Dedifferentiated amniotic fluid mesenchymal stem cell (primary cell): ENCODE measurements at regions not wholly inside any gene's neighbourhood (a gene's known extent, or its start where the extent isn't known, plus 50 kb on each side); places are given as distances from the start of the nearest gene placed in this dataset.

ENCODE experiments used
- DNase-seq: peaks from one replicate; pipeline ENCODE4 v3.0.0-alpha.2; 2016; ENCODE audit errors: extremely low spot score

DNA sequence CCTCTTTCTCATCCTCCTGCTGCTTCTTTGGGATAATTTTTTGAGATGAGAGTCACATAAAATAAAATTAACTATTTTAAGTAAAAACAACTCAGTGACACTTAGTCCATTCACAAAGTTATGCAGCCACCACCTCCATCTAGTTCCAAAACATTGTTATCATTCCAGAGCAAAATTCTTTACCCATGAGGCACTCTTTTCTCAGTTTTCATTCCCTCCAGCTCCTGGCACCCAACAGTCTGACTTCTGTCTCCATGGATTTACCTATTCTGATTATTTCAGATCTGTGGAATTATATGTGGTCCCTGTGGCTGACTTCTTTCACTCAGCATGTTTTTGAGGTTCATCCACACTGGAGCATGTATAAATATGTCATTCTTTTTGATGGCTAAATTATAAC, 239.9 kb upstream of the DYNLRB2 start:
- DNase-seq: peak; percentile 49

DNA sequence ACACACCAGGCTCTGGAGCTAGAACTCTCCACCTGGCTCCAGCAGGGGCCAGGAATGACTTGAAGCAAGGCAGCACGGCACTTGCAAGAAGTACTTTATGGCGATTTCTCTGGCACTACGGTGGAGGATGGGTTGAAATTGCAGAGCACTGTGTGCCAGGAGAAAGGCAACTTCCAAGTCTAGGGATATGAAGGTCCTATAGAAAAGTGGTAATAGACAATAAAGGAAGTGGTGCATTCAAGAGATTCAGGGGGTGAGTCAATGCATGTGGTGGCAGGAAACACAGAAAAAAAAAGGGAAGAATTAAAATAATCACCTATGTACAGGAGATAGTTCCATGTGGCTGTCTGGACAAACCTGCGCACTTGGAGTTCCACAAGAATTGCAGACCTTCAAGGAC, 240.3 kb upstream of the DYNLRB2 start:
- no peak for DNase-seq

DNA sequence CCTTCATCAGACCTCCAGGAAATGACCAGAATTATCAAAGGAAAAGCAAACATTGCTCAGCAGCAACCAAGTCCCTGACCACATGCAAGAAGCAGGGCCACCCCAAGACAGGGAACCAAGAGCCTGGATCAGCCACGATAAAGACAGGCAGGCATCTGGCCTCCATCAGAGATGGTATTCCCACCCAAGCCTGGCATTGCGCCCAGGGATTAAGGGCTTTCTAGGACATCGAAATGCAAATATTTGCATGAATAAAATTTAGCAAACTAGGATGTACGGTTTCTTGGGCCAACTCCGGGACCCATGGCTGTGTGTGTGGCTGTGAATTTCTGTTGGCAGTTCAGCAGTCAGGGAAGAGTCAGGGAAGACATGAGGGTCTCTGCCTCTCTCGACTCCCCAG, 241.4 kb upstream of the DYNLRB2 start:
- DNase-seq: peak; percentile 61

DNA sequence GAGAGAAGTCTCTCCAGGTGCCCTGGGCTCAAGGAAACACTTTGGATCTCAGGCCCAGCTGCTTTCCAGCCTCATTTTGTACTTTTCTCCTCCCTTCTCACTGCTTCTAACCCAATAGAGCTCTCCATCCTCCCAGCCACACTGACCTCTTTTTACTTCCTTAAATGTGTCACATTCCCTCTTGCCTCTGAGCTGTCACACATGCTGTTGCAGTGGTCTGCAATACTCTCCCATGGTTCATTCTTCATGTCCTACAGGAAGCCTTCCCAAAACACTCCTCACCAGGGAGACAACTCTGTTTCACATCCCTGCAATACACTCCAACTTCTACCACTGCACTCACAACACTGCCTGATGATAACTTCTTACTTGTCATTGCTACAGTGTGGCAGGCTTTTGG, 242.1 kb upstream of the DYNLRB2 start:
- DNase-seq: no peak

DNA sequence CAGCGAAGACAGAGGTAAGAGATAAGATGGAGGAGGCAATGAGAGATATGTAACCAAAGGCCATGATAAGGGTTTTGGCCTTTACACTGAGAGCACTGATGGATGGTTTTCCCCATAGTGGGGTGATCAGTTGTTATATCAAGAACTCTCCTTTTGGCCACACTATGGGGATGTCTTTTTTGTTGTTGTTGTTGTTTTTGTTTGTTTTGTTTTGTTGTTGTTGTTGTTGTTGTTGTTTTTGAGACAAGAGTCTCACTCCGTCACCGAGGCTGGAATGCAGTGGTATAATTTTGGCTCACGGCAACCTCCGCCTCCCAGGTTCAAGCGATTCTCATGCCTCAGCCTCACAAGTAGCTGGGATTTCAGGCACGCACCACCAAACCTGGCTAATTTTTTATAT, 244.8 kb upstream of the DYNLRB2 start:
- no peak for DNase-seq

DNA sequence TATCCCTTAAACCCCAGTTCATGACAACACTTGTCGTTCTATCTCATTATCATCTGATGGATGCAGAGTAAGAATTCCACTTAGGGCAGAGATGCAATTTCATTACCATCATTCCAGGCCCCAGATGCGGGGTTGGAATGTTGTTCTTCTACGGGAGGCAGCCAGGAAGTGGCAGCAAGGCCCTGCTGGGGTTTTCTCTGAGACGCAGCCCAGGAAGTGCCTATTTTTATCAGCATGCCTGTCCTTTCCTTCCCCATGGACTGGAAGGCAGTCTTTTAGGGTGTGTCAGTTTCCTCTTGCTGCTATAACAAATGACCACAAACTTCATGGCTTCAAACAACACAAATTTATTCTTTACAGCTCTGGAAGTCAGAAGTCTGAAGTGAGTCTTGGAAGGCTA, 246.6 kb upstream of the DYNLRB2 start:
- no peak for DNase-seq

DNA sequence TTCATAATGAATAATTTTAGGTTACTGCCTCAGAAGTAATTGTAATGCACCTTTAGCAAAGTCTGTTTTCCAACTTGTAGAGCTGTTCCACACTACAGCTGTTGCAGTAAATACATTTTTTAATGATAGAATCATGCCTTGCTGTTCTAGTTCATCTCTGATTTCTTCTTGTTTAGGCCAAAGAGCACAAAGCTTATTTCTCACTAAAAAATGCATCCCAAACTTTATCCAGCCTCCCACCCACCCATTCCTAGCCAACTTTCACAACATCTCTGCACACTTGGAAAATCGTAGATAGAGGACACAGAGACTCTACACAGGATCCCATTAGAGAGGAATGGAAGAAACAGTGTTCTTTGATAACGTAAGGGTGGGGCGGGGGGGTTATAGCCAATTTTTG, 252.2 kb upstream of the DYNLRB2 start:
- no peak for DNase-seq

DNA sequence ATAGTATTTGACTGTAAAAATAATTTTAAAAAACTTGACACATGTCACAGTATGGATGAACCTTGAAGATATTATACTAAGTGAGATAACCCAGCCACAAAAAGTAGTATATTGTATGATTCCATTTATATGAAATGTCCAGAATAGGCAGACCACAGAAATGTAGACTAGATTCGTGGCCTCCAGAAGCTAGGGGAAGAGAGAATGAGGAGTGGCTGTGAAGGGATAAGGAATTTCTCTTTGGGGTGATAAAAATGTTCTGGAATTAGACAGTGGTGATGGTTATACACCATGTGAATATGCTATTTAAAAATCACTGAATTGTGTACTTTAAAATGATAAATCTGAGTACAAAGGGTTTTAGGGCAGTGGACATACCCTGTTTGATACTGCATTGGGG, 253.1 kb upstream of the DYNLRB2 start:
- no peak for DNase-seq

DNA sequence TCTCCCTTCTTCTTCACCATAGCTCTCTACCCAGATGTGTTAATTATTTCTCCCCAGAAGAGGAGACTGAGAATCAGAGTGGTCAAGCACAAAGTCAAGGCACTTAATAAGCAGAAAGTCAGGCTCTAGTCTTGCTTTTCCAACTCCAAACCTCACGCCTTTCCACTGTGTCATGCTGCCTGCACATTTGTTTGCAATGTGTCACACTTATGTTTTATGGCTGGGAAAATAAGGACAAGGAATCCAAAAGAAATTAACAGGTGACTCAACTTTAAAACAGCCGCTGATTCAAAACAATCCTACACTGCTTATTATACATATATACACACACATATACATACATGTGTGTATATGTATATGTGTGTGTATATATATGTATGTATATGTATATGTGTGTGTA, 255.7 kb upstream of the DYNLRB2 start:
- DNase-seq: peak; percentile 43

DNA sequence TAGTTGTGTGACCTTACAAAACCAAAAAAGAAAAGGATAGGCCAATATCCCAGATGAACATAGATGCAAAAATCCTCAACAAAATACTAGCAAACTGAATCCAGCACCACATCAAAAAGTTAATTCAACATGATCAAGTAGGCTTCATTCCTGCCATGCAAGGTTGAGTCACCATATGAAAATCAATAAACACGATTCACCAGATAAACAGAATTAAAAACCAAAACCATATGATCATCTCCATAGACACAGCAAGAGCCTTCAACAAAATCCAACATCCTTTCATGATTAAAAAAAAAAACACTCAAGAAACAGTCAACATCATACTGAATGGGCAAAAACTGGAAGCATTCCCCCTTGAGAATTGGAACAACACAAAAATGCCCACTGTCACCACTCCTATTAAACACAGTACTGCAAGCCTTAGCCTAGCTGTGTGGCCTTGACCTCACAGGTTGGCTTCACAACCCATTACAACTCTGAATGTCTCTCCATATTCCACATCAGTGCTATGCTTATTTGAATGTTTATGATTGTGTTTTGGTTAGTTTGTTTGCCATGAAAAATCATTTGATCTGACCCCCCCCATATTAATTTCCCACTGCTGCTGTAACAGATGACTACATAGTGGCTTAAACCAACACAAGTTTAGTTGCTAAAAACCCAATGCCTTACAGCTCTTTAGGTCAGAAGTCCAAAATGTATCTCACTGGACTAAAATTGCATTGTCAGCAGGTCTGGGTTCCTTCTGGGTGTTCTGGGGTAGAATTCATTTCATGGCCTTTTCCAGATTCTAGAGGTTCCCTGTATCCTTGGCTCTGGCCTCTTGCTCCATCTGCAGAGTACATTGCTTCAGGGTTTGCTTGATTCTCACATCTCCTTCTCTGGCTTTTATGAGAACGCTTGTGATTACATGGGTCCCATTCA, 257.1 kb upstream of the DYNLRB2 start:
- no peak for DNase-seq

DNA sequence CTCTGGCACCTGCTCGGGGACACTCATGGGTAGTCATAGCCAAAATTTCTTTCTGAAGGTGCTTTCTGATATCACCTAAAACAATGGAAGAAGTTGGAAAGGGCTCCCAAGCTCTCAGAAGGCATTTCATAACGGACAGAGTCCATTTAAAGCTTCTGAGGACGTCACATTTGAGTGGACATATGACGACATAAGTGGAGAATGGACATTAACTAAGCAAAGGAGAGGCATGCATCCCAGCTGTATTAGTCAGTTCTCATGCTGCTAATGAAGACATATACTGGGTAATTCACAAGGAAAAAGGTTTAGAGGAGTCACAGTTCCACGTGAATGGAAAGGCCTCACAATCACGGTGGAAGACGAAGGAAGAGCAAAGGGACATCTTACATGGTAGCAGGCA, 260.2 kb upstream of the DYNLRB2 start:
- DNase-seq: no peak

DNA sequence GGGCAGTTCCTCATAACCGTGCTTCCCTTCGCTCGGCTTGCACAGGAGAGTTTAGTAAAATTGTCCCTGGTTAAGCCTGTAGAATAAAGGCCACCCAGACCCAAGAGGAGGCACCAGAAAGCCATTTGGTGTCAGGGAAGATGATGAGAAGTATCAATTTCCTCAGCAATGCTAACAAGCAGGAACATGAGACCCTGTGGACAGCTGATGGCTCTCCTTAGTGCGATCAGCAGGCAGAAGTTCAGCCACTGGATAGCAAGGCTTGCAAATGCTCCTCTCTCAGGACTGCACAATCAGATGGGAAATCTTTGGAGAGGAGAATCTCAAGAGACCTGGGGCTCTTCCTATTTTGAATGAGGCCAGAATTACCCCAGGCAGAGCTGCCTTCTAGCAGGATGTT, 261.1 kb upstream of the DYNLRB2 start:
- no peak for DNase-seq

DNA sequence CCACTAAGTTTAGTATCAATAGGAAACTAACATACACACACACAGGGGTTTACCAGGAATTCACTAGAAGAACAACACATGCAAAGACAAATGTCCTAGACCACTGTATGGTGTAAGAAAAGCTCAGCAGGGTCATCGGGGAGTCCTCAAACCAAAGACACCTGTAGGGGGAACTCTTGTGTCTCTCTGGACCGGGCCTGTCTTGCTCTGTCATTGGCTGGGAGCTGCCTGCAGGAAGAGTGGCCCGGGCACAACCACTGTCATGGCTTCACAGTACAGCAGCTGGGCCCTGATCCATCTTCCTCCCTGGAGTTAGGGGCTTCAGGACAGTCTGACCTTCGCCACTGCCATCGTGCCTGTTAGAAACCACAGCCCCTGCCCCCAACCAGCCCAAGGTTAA, 263.6 kb upstream of the DYNLRB2 start:
- DNase-seq: no peak

DNA sequence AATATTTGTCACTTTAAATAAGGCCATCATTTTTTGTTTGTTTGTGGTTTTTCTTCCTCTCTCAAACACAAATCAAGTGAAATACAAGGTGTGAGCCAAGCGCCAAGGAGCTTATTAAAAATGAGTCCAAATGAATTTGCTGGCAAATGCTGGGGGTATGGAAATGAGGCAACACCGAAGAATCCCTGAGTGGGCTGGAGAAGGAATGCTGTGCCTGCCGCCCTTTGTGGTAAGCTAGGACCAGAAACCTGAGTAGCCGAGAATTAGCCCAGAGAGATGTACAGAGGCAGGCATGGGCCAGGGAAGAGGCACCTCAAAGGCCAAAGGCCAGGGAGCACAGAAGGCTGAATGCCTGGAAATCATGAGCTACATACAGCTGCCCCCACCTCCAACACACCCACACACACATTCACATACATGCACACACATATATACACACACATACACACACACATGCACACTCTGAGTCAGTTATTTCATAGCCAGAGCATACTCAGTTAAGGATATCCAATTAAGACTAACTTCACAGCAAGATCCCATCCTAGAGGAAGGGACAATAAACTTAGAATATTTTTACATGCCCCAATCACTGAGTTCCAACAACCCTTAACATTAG, 266.1 kb upstream of the DYNLRB2 start:
- DNase-seq: peak; percentile 72

DNA sequence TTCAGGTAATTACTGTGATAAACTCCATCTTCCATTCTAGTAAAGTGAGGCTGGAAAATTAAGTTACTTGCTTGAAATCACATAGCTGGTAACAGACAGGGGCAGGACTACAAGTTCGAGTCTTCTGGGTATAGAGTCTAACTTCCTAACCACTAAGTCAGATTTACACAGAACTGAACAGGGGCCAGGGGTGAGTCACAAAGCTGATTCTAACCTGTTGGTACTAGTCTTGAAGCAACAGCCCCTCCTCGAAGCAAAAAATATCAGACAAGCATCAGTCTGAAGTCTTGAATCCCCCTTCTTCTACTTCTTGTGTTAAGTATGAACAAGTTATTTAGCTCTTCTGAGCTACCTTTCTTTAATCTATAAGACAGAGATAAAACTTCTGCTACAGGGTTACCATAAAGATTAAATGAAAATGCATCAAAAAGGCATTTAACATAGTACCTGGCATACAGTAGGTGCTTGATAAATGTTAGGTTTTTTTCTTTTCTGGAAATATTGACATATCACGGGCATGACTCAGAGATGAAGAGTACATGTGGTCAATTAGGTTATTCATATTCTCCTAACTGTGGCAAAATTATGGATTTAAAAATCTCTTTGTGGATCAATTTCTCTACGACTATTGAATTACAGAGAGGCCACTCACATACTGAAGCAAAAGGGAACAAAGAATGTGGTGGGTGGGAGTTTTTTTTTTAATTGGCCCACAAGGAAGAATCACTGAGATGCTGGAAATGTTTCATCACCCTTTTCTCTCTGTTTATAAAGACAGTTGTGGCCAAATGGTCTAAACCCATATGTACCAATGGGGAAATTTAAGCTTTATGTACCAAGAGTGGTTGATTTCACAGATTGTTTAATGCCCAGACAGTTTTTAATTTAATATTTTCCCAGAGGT, 266.9 kb upstream of the DYNLRB2 start:
- DNase-seq: peak; percentile 49

DNA sequence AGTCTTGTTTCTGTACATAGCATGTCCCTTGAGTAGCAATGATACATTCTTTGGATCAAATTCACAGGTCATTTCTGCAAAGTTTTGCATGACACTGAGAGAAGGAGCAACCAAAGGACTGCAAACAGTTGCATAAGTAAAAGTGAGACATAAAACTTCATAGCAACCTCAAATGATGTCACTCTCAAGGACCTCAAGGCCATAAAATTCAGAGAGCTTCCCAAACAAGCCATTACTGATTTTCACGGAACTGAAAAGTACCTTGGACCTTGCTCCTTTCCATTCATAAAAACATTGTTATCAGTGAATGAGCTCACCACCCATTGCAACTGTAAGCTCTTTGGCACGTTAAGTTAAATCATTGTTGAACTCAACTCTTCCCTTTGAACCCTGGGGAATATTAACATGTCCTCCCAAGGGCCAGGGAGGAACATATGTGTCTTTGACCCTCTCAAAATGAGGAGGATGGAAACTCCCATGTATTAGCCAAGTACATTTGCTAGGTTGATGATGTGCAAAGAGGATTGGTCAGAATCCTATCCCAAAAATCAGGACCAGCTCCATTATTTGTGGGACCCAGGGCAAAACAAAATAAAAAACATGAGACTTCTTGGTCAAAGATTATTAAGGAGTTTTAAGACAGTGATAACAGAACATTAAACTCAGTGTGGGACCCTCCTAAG, 275.0 kb upstream of the DYNLRB2 start:
- DNase-seq: no peak

DNA sequence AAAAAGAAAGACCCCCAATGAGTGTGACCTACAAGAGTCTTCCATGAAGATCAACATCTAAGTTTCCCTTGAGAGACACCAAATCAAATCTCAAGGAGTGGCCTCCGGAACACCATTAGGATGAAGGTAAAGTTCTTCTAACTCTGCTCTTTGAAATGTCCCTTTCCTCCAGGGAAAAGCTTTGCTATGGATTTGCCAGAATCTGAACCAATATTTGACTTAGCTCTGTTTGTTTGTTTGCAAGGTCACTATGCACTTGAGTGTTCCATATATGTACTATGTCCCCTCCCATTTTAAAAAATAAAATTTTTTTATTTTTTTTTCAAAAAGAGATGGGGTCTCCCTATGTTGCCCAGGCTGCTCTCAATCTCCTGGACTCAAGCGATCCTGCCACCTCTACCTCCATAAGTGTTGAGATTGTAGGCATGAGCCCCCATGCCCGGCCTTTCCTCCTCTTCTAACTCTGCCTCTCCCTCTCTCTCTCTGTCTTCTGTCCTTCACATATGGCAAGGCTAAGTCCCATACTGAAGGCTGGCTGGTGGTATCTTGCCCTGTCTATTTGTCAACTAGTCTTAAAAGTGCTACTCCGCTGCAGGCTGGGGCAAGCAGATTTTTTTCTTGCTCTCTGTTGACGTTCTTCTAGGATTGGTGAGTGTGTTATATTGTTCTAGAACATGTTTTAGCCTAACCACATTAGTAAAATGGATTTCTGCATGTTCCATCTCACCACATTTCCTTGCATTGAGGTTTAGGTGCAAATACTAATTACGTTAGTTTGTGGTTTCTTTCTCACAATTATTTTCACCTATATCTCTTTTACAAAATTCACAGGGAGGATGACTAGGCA, 276.7 kb upstream of the DYNLRB2 start:
- DNase-seq: no peak

DNA sequence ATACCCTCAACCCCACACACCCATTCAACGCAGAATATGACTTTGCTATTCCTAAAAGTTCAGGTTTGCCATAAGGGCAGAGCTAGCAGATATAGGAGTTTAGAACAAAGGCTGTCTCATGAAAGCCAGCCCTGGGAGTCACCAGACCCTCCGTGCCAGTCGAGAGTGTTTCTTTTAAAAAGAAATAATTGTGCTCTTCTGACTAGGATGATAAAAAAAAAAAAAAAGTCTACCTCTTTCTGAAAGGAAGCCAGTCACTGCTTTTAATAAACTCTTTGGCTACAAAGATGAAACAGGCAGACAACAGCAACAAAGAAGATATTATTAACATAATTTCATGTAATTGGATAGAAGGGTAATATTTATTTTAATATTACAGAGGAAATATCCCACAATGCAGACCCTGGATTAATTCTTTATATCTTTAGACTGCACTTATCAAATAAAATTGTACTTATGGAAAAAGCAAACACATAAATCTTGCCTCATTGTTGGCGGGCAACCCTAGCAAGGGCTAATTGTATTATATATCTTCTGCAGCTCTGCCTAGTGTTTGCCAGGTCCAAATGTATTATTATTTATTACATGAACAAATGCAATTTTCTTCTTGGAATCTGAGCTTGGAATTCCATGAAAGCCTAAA, 277.5 kb upstream of the DYNLRB2 start:
- no peak for DNase-seq

DNA sequence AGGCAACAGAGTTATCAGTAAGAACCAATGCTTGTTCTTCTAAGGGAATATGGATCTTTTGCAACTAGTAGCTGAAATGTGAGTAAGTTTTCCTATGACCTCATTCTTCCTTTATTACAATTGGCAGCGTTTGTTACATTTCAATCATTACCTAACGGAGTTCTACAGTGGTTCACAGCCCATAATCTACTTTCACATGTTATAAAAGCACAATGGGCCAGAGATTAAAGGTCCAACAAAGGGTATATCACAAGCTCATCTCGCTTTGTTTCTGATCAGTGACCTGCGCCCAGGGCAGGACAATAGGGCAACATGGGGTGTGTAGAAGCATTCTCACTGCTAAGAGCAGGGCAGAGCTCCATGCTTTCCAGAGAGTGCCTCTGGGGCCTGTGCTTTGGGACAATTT, 279.9 kb upstream of the DYNLRB2 start:
- DNase-seq: no peak

DNA sequence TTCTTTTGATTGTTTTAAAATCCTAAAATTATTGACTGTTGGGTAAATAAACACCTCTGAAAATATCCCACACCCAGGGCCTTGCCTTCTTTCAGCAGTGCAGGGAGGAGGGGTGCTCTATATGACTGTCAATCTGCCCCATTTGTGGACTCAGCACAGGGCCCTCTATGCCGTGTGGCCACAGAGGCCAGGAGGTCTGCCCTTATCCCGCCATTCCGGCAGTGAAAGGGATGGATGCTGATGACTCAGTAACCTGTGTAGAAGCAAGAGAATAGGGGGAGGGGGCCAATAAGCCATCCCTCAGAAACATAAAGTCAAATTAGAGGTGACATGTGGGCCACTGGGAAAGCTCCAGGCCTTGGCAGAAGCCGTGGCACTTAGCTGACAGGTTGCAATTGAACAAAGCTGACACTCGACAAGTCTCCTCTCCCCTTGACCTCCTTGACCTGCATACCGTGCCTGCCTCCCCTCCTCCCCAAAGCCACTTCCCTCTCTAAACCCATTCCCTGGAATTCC, 281.4 kb upstream of the DYNLRB2 start:
- no peak for DNase-seq
